Hematopoietic multipotent progenitor cell treated with erythropoietin and hydrocortisone succinate and interleukin-3 and kit ligand, for 4 days (in vitro differentiated cells): ENCODE measurements at regions not wholly inside any gene's neighbourhood (a gene's known extent, or its start where the extent isn't known, plus 50 kb on each side); places are given as distances from the start of the nearest gene placed in this dataset.
"Not testable (repeated sequence)": the region's sequence is repeated elsewhere in the genome, so short reads cannot be mapped to it uniquely, and the experiment has no call there.

Experiments used
- DNase-seq: peaks from one replicate; pipeline ENCODE4 v3.0.0-alpha.2; 2015

- peak; percentile 1 for DNase-seq
These were observed 271.1 kb downstream of the CCER1 start for GRCh38 chr12:90683871-90684270.

GRCh38 chr12:90682398-90682797 lies 272.6 kb downstream of the CCER1 start:
- no peak for DNase-seq

GRCh38 chr12:90679674-90680073 lies 275.3 kb downstream of the CCER1 start:
- no peak for DNase-seq

GRCh38 chr12:90677552-90677951 lies 277.4 kb downstream of the CCER1 start:
- no peak for DNase-seq

- DNase-seq = no peak
These were observed 277.9 kb downstream of the CCER1 start for GRCh38 chr12:90677055-90677454.

GRCh38 chr12:90675106-90675505 lies 279.9 kb downstream of the CCER1 start:
- no peak for DNase-seq

- no peak for DNase-seq
These were observed 282.9 kb downstream of the CCER1 start for GRCh38 chr12:90672081-90672480.

GRCh38 chr12:90663949-90664348 lies 291.0 kb downstream of the CCER1 start:
- not testable (repeated sequence) for DNase-seq

GRCh38 chr12:90659060-90659459 lies 295.9 kb downstream of the CCER1 start:
- DNase-seq = no peak

- DNase-seq = no peak
These were observed 301.9 kb downstream of the CCER1 start for GRCh38 chr12:90653040-90653439.

- no peak for DNase-seq
These were observed 302.7 kb downstream of the CCER1 start for GRCh38 chr12:90652280-90652679.

- DNase-seq = no peak
These were observed 309.8 kb downstream of the CCER1 start for GRCh38 chr12:90645181-90645580.

- no peak for DNase-seq
These were observed 323.3 kb downstream of the CCER1 start for GRCh38 chr12:90631591-90632212.

- DNase-seq = no peak
These were observed 325.0 kb downstream of the CCER1 start for GRCh38 chr12:90630006-90630405.

GRCh38 chr12:90628213-90628612 lies 326.8 kb downstream of the CCER1 start:
- DNase-seq = no peak

GRCh38 chr12:90627180-90627896 lies 327.6 kb downstream of the CCER1 start:
- DNase-seq = no peak

- no peak for DNase-seq
These were observed 332.5 kb downstream of the CCER1 start for GRCh38 chr12:90622431-90622830.

- DNase-seq = no peak
These were observed 333.0 kb downstream of the CCER1 start for GRCh38 chr12:90621927-90622326.

GRCh38 chr12:90619943-90620342 lies 335.0 kb downstream of the CCER1 start:
- DNase-seq = no peak

GRCh38 chr12:90618586-90618985 lies 336.4 kb downstream of the CCER1 start:
- DNase-seq = no peak

- no peak for DNase-seq
These were observed 343.1 kb downstream of the CCER1 start for GRCh38 chr12:90611891-90612290.

- DNase-seq = no peak
These were observed 343.9 kb downstream of the CCER1 start for GRCh38 chr12:90611048-90611447.

GRCh38 chr12:90593596-90594295 lies 361.2 kb downstream of the CCER1 start:
- no peak for DNase-seq

- no peak for DNase-seq
These were observed 365.0 kb downstream of the CCER1 start for GRCh38 chr12:90589956-90590355.
